ENCODE measurements at regions not wholly inside any gene's neighbourhood (a gene's known extent, or its start where the extent isn't known, plus 50 kb on each side); places are given as distances from the start of the nearest gene placed in this dataset.

DNA sequence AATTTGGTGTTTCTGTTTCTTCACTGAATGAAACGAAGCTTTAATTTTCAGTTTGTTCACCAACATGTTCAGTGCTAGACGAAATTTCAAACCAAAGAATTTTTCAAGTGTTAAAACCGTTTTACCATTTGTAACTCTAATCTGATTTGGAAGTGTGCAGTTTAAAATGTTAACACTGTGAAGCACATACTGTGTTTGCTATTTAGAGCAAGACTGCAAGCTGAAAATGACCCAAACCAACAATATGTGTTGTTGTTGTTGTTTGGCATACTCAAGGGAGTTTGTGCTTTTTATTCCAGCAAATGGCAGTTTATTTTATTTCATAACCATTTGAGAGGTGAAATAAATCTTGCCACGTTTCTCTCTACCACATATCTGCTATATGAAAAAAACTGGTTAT lies 128.4 kb upstream of the CDH7 start:
- DNase-seq: no peak
- 35 to 41% methylated on average over 4 of the region's 4 CpGs for WGBS, 2 donors
- no peaks in the 10 kb centered on the region for H3K4me1 ChIP-seq
- TF ChIP-seq POLR2A (IDR thresholded peaks at IDR 0.05): no peak
- TF ChIP-seq, protein P1, sequence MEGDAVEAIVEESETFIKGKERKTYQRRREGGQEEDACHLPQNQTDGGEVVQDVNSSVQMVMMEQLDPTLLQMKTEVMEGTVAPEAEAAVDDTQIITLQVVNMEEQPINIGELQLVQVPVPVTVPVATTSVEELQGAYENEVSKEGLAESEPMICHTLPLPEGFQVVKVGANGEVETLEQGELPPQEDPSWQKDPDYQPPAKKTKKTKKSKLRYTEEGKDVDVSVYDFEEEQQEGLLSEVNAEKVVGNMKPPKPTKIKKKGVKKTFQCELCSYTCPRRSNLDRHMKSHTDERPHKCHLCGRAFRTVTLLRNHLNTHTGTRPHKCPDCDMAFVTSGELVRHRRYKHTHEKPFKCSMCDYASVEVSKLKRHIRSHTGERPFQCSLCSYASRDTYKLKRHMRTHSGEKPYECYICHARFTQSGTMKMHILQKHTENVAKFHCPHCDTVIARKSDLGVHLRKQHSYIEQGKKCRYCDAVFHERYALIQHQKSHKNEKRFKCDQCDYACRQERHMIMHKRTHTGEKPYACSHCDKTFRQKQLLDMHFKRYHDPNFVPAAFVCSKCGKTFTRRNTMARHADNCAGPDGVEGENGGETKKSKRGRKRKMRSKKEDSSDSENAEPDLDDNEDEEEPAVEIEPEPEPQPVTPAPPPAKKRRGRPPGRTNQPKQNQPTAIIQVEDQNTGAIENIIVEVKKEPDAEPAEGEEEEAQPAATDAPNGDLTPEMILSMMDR (IDR thresholded peaks at IDR 0.05): no peak
- H3K27ac ChIP-seq: no peak overlapping the region
- no peaks in the 10 kb centered on the region for H3K27me3 ChIP-seq
- H3K9me3 ChIP-seq: no peaks in the 10 kb centered on the region
- H3K36me3 ChIP-seq (replicated peaks in 1 of 2; ENCODE audit: insufficient read depth in 1 of 2, low read depth in 2 of 2): no peaks in the 10 kb centered on the region
- no peak overlapping the region for H3K4me3 ChIP-seq
- no peak for ATAC-seq
- intact Hi-C loops (cut with DNase I): no loop called here

DNA sequence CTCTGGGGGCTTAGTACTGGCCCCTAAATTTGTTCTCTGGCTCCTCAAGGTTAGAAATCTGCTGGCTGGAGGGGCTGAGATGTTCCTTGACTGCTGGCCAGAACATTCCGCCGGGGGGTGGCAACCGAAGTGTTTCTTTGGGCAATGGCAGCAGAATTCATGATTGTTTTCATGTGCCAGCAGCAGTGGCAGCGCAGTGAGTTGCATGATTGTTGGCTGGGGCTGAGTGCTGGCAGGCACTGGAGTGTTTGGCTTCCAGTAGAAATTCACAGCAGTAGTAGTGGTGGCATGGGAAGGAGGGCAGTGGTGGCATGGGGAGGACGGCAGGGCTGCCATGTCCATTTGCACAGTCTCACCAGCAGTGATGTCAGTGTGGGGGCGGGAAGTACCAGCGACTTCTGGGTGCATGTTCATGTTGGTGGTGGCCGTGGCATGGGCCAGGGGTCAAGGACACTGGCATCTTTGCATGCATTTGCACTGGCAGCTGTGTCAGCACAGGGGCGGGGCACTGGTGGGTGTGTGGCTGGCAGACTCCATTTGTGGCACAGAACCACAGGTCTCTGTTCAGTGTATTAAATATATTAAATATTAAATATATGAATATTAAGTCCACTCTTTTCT lies 130.6 kb upstream of the CDH7 start:
- TF ChIP-seq, protein P1 (IDR thresholded peaks at IDR 0.05): no peak
- TF ChIP-seq POLR2A (IDR thresholded peaks at IDR 0.05): no peak
- Histone ChIP-seq H3K36me3 (replicated peaks in 1 of 2; ENCODE audit: insufficient read depth in 1 of 2, low read depth in 2 of 2) (no peaks in the 10 kb centered on the region), H3K9me3 (no peaks in the 10 kb centered on the region), H3K27ac (no peak overlapping the region), H3K27me3 (no peaks in the 10 kb centered on the region), H3K4me1 (no peaks in the 10 kb centered on the region), H3K4me3 (no peak overlapping the region)
- 80% methylated on average over 8 to 9 of the region's 9 CpGs for WGBS, 2 donors
- ATAC-seq: no peak
- intact Hi-C loops (cut with DNase I): no loop called here
- DNase-seq: no peak

DNA sequence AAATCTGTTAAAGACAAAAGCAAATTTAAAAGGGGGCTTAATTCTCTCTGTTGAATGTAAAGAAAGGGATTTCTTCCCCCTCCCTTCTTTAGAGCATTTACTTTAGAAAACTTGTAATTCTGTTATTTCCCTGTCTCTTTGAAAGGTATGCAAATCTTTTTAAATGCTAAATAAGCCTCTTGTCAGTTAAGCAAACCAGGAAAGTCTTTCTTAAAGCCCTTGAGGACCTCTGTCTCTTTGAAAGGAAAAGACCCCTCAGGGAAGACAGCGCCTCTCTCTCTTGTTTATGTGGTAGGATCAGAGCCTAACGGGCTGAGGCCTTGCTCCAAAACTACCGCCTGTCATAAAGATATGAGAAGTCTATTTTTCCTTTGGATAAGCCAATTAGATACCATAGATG lies 139.9 kb upstream of the CDH7 start:
- Histone ChIP-seq H3K9me3 (no peaks in the 10 kb centered on the region), H3K36me3 (replicated peaks in 1 of 2; ENCODE audit: insufficient read depth in 1 of 2, low read depth in 2 of 2) (no peaks in the 10 kb centered on the region), H3K4me3 (no peak overlapping the region), H3K27ac (no peak overlapping the region), H3K4me1 (no peaks in the 10 kb centered on the region), H3K27me3 (no peaks in the 10 kb centered on the region)
- DNase-seq (no peak), ATAC-seq (no peak)
- TF ChIP-seq, protein P1 (IDR thresholded peaks at IDR 0.05): no peak
- TF ChIP-seq POLR2A (IDR thresholded peaks at IDR 0.05): no peak
- WGBS, 2 donors: 42 to 53% methylated on average over 3 of the region's 3 CpGs
- intact Hi-C loops (cut with DNase I): no loop called here

DNA sequence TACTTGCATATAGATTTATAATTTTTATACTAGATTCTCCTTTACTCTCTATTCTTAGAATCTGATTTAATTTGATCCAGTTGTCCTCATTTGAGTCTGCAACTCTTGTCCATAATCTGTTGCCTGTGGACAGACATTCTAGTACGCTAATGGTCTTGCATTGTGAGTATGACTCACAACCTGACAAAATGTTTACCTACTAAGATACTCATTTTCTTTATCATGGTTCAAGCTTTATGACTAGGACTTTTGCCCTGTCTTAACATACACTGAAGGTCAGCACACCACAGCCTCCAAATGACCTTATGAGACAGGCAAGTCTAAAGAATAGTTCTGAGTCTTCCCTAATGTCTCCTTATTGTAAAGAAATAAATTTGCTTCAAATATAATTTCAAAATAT lies 142.3 kb upstream of the CDH7 start:
- intact Hi-C loops (cut with DNase I): no loop called here
- 61 to 68% methylated on average over 1 of the region's 1 CpG for WGBS, 2 donors

GRCh38 chr18:65607161-65607560 lies 143.7 kb upstream of the CDH7 start:
- WGBS, 2 donors: 66% methylated on average over 3 of the region's 3 CpGs
- ATAC-seq (no peak), DNase-seq (no peak)
- intact Hi-C loops (cut with DNase I): no loop called here
- no peak overlapping the region for H3K4me3 ChIP-seq
- no peak overlapping the region for H3K27ac ChIP-seq
- H3K4me1 ChIP-seq: no peaks in the 10 kb centered on the region
- TF ChIP-seq, protein P1 (IDR thresholded peaks at IDR 0.05): no peak
- TF ChIP-seq POLR2A (IDR thresholded peaks at IDR 0.05): no peak
- H3K9me3 ChIP-seq: no peaks in the 10 kb centered on the region
- no peaks in the 10 kb centered on the region for H3K36me3 ChIP-seq (replicated peaks in 1 of 2; ENCODE audit: insufficient read depth in 1 of 2, low read depth in 2 of 2)
- H3K27me3 ChIP-seq: no peaks in the 10 kb centered on the region

More for the DNA sequence above, 142.3 kb upstream of the CDH7 start:
- Histone ChIP-seq H3K9me3 (no peaks in the 10 kb centered on the region), H3K4me1 (no peaks in the 10 kb centered on the region), H3K27ac (no peak overlapping the region), H3K36me3 (replicated peaks in 1 of 2; ENCODE audit: insufficient read depth in 1 of 2, low read depth in 2 of 2) (no peaks in the 10 kb centered on the region), H3K27me3 (no peaks in the 10 kb centered on the region), H3K4me3 (no peak overlapping the region)
- ATAC-seq (no peak), DNase-seq (no peak)
- no peak for TF ChIP-seq POLR2A (IDR thresholded peaks at IDR 0.05)
- TF ChIP-seq, protein P1 (IDR thresholded peaks at IDR 0.05): no peak

Data from body of pancreas (tissue), 4 donors.